Spleen (tissue), 7 donors: ENCODE measurements at regions not wholly inside any gene's neighbourhood (a gene's known extent, or its start where the extent isn't known, plus 50 kb on each side); places are given as distances from the start of the nearest gene placed in this dataset.

Experiments used
- POLR2A ChIP-seq, 3 donors: fragments of 450-650 bp; IDR thresholded peaks; one replicate each; pipeline ENCODE4 v1.5.1; 2017; ENCODE audit warnings: antibody characterized with exemption in 3 of 3, mild to moderate bottlenecking in 1 of 3
- TF ChIP-seq, protein P1 (sequence below), 11 experiments: fragments of 200-600 bp in 7 of 11; fragments of 450-650 bp in 4 of 11; sonication (generic) in 4 of 11; IDR thresholded peaks in 8 of 11; conservative IDR thresholded peaks in 3 of 11; 1 replicate in 7 of 11; 2 replicates in 4 of 11; pipeline versions ENCODE4 v1.4.0 to v1.8.0; 2016 to 2021; ENCODE audit warnings: antibody characterized with exemption in 11 of 11, inconsistent platforms in 4 of 11, mild to moderate bottlenecking in 1 of 11
- donor health status: DM: no; HTN: no; CAD: no; lungs with moderate emphysema.
- donor health status: DM: no; HTN: no; CAD: no.
- donor health status: DM: no; HTN: no; CAD: no.

DNA sequence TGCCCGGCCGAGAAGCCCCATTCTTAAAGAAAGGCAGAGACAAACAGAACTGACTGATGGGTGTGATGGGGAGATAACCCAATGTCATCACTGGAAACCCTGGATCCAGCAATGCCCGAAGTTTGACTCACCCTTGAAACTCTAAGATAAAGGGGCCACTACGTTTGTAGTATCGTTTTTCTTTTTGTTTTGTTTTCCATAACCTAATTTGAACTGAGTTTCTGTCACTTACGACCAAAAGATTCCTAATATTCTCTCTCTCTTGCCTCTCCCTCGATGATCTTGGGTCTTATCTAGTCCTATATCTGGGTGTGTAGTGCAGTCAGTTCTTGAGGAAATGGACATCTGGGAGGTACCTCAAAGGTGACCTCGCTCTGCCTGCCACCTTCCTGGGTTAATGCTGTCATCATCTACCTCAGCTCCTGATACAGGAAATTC lies 57.8 kb upstream of the ID3 start:
- TF ChIP-seq, protein P1, sequence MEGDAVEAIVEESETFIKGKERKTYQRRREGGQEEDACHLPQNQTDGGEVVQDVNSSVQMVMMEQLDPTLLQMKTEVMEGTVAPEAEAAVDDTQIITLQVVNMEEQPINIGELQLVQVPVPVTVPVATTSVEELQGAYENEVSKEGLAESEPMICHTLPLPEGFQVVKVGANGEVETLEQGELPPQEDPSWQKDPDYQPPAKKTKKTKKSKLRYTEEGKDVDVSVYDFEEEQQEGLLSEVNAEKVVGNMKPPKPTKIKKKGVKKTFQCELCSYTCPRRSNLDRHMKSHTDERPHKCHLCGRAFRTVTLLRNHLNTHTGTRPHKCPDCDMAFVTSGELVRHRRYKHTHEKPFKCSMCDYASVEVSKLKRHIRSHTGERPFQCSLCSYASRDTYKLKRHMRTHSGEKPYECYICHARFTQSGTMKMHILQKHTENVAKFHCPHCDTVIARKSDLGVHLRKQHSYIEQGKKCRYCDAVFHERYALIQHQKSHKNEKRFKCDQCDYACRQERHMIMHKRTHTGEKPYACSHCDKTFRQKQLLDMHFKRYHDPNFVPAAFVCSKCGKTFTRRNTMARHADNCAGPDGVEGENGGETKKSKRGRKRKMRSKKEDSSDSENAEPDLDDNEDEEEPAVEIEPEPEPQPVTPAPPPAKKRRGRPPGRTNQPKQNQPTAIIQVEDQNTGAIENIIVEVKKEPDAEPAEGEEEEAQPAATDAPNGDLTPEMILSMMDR (IDR thresholded peaks at IDR 0.05 in 8 of 11, conservative IDR thresholded peaks at IDR 0.05 in 3 of 11): no peak
- no peak for TF ChIP-seq POLR2A (IDR thresholded peaks at IDR 0.05)
